ENCODE measurements at regions not wholly inside any gene's neighbourhood (a gene's known extent, or its start where the extent isn't known, plus 50 kb on each side); places are given as distances from the start of the nearest gene placed in this dataset.

DNA sequence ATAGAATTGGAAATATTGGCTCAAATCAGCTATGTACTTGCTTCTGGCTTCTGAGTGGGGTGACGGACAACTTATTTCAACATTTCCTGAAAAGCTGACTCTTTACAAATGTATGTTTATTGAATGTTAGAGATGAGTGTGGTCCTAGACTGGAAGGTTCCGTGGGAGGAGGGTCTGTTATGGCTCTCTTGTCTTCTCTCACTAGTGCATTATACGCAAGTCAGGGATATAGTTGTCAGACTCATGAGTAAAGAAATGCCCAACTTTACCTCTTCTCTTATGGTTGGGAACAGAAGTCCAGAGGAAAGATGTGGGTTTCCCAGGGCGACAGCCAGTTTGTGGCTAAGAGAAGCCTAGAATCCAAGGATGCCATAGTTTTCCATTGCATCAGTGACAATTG is 839.3 kb upstream of the WWC1 start:
- no peak overlapping the region for H3K4me3 ChIP-seq (ENCODE audit: low read depth, low read length)

GRCh38 chr5:167453246-167454030 is 838.0 kb upstream of the WWC1 start:
- H3K4me3 ChIP-seq (ENCODE audit: low read depth, low read length), result no peak overlapping the region

More for the DNA sequence above, 839.3 kb upstream of the WWC1 start:
- TF ChIP-seq, protein P1, sequence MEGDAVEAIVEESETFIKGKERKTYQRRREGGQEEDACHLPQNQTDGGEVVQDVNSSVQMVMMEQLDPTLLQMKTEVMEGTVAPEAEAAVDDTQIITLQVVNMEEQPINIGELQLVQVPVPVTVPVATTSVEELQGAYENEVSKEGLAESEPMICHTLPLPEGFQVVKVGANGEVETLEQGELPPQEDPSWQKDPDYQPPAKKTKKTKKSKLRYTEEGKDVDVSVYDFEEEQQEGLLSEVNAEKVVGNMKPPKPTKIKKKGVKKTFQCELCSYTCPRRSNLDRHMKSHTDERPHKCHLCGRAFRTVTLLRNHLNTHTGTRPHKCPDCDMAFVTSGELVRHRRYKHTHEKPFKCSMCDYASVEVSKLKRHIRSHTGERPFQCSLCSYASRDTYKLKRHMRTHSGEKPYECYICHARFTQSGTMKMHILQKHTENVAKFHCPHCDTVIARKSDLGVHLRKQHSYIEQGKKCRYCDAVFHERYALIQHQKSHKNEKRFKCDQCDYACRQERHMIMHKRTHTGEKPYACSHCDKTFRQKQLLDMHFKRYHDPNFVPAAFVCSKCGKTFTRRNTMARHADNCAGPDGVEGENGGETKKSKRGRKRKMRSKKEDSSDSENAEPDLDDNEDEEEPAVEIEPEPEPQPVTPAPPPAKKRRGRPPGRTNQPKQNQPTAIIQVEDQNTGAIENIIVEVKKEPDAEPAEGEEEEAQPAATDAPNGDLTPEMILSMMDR (IDR thresholded peaks at IDR 0.05; ENCODE audit: borderline replicate concordance, insufficient read depth, low read depth, low read length), result no peak

GRCh38 chr5:167458412-167458811 is 833.0 kb upstream of the WWC1 start:
- H3K4me3 ChIP-seq (ENCODE audit: low read depth, low read length), result no peak overlapping the region
- TF ChIP-seq, protein P1 (IDR thresholded peaks at IDR 0.05; ENCODE audit: borderline replicate concordance, insufficient read depth, low read depth, low read length), result no peak

More at GRCh38 chr5:167453246-167454030, 838.0 kb upstream of the WWC1 start:
- TF ChIP-seq, protein P1 (IDR thresholded peaks at IDR 0.05; ENCODE audit: borderline replicate concordance, insufficient read depth, low read depth, low read length), result no peak

- no peak overlapping the region for H3K4me3 ChIP-seq (ENCODE audit: low read depth, low read length)
- TF ChIP-seq, protein P1 (IDR thresholded peaks at IDR 0.05; ENCODE audit: borderline replicate concordance, insufficient read depth, low read depth, low read length), result no peak
Observed at GRCh38 chr5:167460449-167461020, 830.9 kb upstream of the WWC1 start.

- TF ChIP-seq, protein P1 (IDR thresholded peaks at IDR 0.05; ENCODE audit: borderline replicate concordance, insufficient read depth, low read depth, low read length), result no peak
- H3K4me3 ChIP-seq (ENCODE audit: low read depth, low read length), result no peak overlapping the region
Observed at GRCh38 chr5:167463939-167464338, 827.5 kb upstream of the WWC1 start.

DNA sequence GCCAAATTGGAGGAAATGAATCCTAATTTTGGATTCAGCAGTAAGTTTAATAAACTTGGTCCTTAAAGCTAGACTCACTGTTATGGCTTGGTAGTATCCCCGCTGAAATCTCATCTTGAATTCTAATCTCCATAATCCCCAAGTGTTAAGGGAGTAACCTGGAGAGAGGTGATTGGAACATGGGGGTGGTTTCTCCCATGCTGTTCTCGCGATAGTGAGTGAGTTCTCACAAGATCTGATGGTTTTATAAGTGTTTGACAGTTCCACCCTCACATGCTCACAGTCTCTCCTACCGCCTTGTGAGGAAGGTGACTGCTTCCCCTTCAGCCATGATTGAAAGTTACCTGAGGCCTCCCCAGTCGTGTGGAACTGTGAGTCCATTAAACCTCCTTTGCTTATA is 824.5 kb upstream of the WWC1 start:
- H3K4me3 ChIP-seq (ENCODE audit: low read depth, low read length), result no peak overlapping the region
- TF ChIP-seq, protein P1 (IDR thresholded peaks at IDR 0.05; ENCODE audit: borderline replicate concordance, insufficient read depth, low read depth, low read length), result no peak

All from GM12875 (cell line).